GM21447 (cell line): ENCODE measurements at regions not wholly inside any gene's neighbourhood (a gene's known extent, or its start where the extent isn't known, plus 50 kb on each side); places are given as distances from the start of the nearest gene placed in this dataset.

Experiments
- ATAC-seq: cut with Tn5 transposase; IDR thresholded peaks from one replicate; pipeline ENCODE4 v1.9.1; 2021; ENCODE audit not compliant: unreplicated experiment

GRCh38 chr10:8731121-8732095, 676.9 kb downstream of the GATA3 start:
- no peak for ATAC-seq

GRCh38 chr10:8738987-8739386, 684.5 kb downstream of the GATA3 start:
- no peak for ATAC-seq

- no peak for ATAC-seq
Observed at GRCh38 chr10:8752146-8752843, 697.8 kb downstream of the GATA3 start.

- ATAC-seq = no peak
Observed at GRCh38 chr10:8758029-8758428, 703.5 kb downstream of the GATA3 start.

GRCh38 chr10:8766899-8767298, 712.4 kb downstream of the GATA3 start:
- no peak for ATAC-seq

GRCh38 chr10:8767591-8767990, 713.1 kb downstream of the GATA3 start:
- ATAC-seq = no peak

GRCh38 chr10:8768341-8768740, 713.9 kb downstream of the GATA3 start:
- ATAC-seq = no peak

GRCh38 chr10:8768852-8769251, 714.4 kb downstream of the GATA3 start:
- no peak for ATAC-seq

- ATAC-seq = no peak
Observed at GRCh38 chr10:8776926-8777622, 722.6 kb downstream of the GATA3 start.

- ATAC-seq = no peak
Observed at GRCh38 chr10:8778713-8779112, 724.2 kb downstream of the GATA3 start.

- ATAC-seq = no peak
Observed at GRCh38 chr10:8787649-8788048, 733.2 kb downstream of the GATA3 start.

GRCh38 chr10:8790390-8790789, 735.9 kb downstream of the GATA3 start:
- ATAC-seq = no peak

- no peak for ATAC-seq
Observed at GRCh38 chr10:8794860-8795259, 740.4 kb downstream of the GATA3 start.

GRCh38 chr10:8800426-8800825, 745.9 kb downstream of the GATA3 start:
- ATAC-seq = no peak

- no peak for ATAC-seq
Observed at GRCh38 chr10:8803992-8804391, 749.5 kb downstream of the GATA3 start.

- ATAC-seq = no peak
Observed at GRCh38 chr10:8810677-8811076, 756.2 kb downstream of the GATA3 start.

GRCh38 chr10:8811201-8811600, 756.7 kb downstream of the GATA3 start:
- no peak for ATAC-seq

GRCh38 chr10:8815969-8816368, 761.5 kb downstream of the GATA3 start:
- ATAC-seq = no peak

GRCh38 chr10:8817299-8817698, 762.8 kb downstream of the GATA3 start:
- ATAC-seq = no peak

- no peak for ATAC-seq
Observed at GRCh38 chr10:8825611-8826010, 771.1 kb downstream of the GATA3 start.

GRCh38 chr10:8829592-8829991, 775.1 kb downstream of the GATA3 start:
- ATAC-seq = no peak

GRCh38 chr10:8830048-8830447, 775.6 kb downstream of the GATA3 start:
- no peak for ATAC-seq
